CD4-positive, alpha-beta T cell treated with Interferon alpha-2 for 1 hour (primary cell): ENCODE measurements at regions not wholly inside any gene's neighbourhood (a gene's known extent, or its start where the extent isn't known, plus 50 kb on each side); places are given as distances from the start of the nearest gene placed in this dataset.
"Not testable (repeated sequence)": the region's sequence is repeated elsewhere in the genome, so short reads cannot be mapped to it uniquely, and the experiment has no call there.

ENCODE experiments used
- DNase-seq, 2 donors: peaks; one replicate each; pipeline ENCODE4 v3.0.0-alpha.2; 2020 to 2022

GRCh38 chr7:32680259-32681173 lies 185.2 kb downstream of the AVL9 start:
- DNase-seq = no peak

GRCh38 chr7:32679192-32679591 lies 183.9 kb downstream of the AVL9 start:
- DNase-seq = no peak

GRCh38 chr7:32677593-32677992 lies 182.3 kb downstream of the AVL9 start:
- no peak for DNase-seq

- DNase-seq = no peak
These were observed 181.1 kb downstream of the AVL9 start for GRCh38 chr7:32676249-32676941.

GRCh38 chr7:32673275-32673983 lies 178.1 kb downstream of the AVL9 start:
- no peak for DNase-seq

- no peak for DNase-seq
These were observed 175.1 kb downstream of the AVL9 start for GRCh38 chr7:32670110-32671025.

GRCh38 chr7:32669173-32669870 lies 174.0 kb downstream of the AVL9 start:
- not testable (repeated sequence) for DNase-seq

- not testable (repeated sequence) for DNase-seq
These were observed 173.3 kb downstream of the AVL9 start for GRCh38 chr7:32668387-32669097.

GRCh38 chr7:32667586-32667985 lies 172.3 kb downstream of the AVL9 start:
- DNase-seq = not testable (repeated sequence)

- DNase-seq = not testable (repeated sequence)
These were observed 168.5 kb downstream of the AVL9 start for GRCh38 chr7:32663805-32664211.

GRCh38 chr7:32662509-32662908 lies 167.2 kb downstream of the AVL9 start:
- DNase-seq = not testable (repeated sequence)

- DNase-seq = no peak
These were observed 166.6 kb downstream of the AVL9 start for GRCh38 chr7:32661929-32662328.

- DNase-seq = no peak
These were observed 166.2 kb downstream of the AVL9 start for GRCh38 chr7:32661501-32661900.

- no peak for DNase-seq
These were observed 165.6 kb downstream of the AVL9 start for GRCh38 chr7:32660936-32661335.

- no peak for DNase-seq
These were observed 164.6 kb downstream of the AVL9 start for GRCh38 chr7:32659853-32660252.

GRCh38 chr7:32658467-32658869 lies 163.2 kb downstream of the AVL9 start:
- no peak for DNase-seq

GRCh38 chr7:32658034-32658433 lies 162.7 kb downstream of the AVL9 start:
- no peak for DNase-seq

GRCh38 chr7:32654549-32654948 lies 159.3 kb downstream of the AVL9 start:
- DNase-seq = not testable (repeated sequence)

- not testable (repeated sequence) for DNase-seq
These were observed 155.1 kb downstream of the AVL9 start for GRCh38 chr7:32650356-32650755.

GRCh38 chr7:32648408-32649156 lies 153.3 kb downstream of the AVL9 start:
- DNase-seq = no peak
